Upper lobe of left lung (tissue), 6 donors: ENCODE measurements at regions not wholly inside any gene's neighbourhood (a gene's known extent, or its start where the extent isn't known, plus 50 kb on each side); places are given as distances from the start of the nearest gene placed in this dataset.

ENCODE experiments used
- ATAC-seq, 2 donors: fragments of 200-7000 bp; cut with Tn5 transposase; one replicate each; pipeline ENCODE4 v1.9.1; 2022; ENCODE audit warnings: mild to moderate bottlenecking in 2 of 2, moderate library complexity in 2 of 2; ENCODE audit not compliant: low FRiP score in 2 of 2
- DNase-seq, 2 donors: peaks; one replicate each; pipeline ENCODE4 v3.0.0-alpha.2; 2019 to 2020
- H3K27ac ChIP-seq, 4 donors: fragments of 200-600 bp; sonication (generic); one replicate each; pipeline ENCODE4 v1.5.1; 2016 to 2019
- H3K27me3 ChIP-seq, 4 donors: fragments of 200-600 bp; sonication (generic); one replicate each; pipeline ENCODE4 v1.5.1; 2017 to 2019
- H3K36me3 ChIP-seq, 4 donors: fragments of 200-600 bp; sonication (generic); one replicate each; pipeline ENCODE4 v1.5.1; 2016 to 2019
- H3K4me1 ChIP-seq, 4 donors: fragments of 200-600 bp; sonication (generic); one replicate each; pipeline ENCODE4 v1.5.1; 2018 to 2019
- H3K4me3 ChIP-seq, 4 donors: fragments of 200-600 bp; sonication (generic); one replicate each; pipeline ENCODE4 v1.5.1; 2017 to 2019; ENCODE audit warnings: mild to moderate bottlenecking in 2 of 4, moderate library complexity in 1 of 4
- H3K9me3 ChIP-seq, 4 donors: fragments of 200-600 bp; sonication (generic); one replicate each; pipeline ENCODE4 v1.5.1; 2018 to 2019
- CTCF ChIP-seq, 6 experiments: fragments of 450-650 bp in 4 of 6; fragments of 200-600 bp in 2 of 6; sonication (generic) in 2 of 6; IDR thresholded peaks; one replicate each; pipeline ENCODE4 v1.5.1; 2016 to 2019; ENCODE audit warnings: antibody characterized with exemption in 6 of 6
- EP300 ChIP-seq, 4 donors: sonication (generic); formaldehyde crosslinking; IDR thresholded peaks; one replicate each; pipeline ENCODE4 v1.5.1; 2017; ENCODE audit warnings: antibody characterized with exemption in 4 of 4, control low read depth in 2 of 4
- POLR2A ChIP-seq, 4 donors: fragments of 450-650 bp; IDR thresholded peaks; one replicate each; pipeline ENCODE4 v1.5.1; 2016 to 2017; ENCODE audit warnings: antibody characterized with exemption in 4 of 4, mild to moderate bottlenecking in 2 of 4
- POLR2AphosphoS5 ChIP-seq, 2 donors: sonication (generic); formaldehyde crosslinking; IDR thresholded peaks; one replicate each; pipeline ENCODE4 v1.5.1; 2017; ENCODE audit warnings: antibody characterized with exemption in 2 of 2
- WGBS, 2 donors: methylation state at CpG; one replicate each; pipeline ENCODE4 v1.1.5; 2017 to 2018; 5-methylcytosine and 5-hydroxymethylcytosine counted together
- donor health status: DM: no; HTN: no; CAD: no; lungs with moderate emphysema.
- donor health status: DM: no; HTN: yes; CAD: no; lungs with severe emphysema.

GRCh38 chr3:68315546-68315945 is 616.8 kb downstream of the TAFA4 start:
- Histone ChIP-seq H3K4me3 (no peak overlapping the region), H3K36me3 (no peaks in the 10 kb centered on the region), H3K4me1 (no peaks in the 10 kb centered on the region), H3K27ac (no peak overlapping the region), H3K9me3 (peaks cover 0 to 12% (median 0%) of the 10 kb centered on the region in 4 donors), H3K27me3 (no peaks in the 10 kb centered on the region)
- 79 to 85% methylated on average over 1 of the region's 1 CpG for WGBS, 2 donors
- TF ChIP-seq EP300 (IDR thresholded peaks at IDR 0.05) (no peak), CTCF (IDR thresholded peaks at IDR 0.05) (no peak), POLR2A (IDR thresholded peaks at IDR 0.05) (no peak), POLR2AphosphoS5 (IDR thresholded peaks at IDR 0.05) (no peak)
- DNase-seq (no peak), ATAC-seq (no peak)

GRCh38 chr3:68306571-68306970 is 625.8 kb downstream of the TAFA4 start:
- Histone ChIP-seq H3K27me3 (no peaks in the 10 kb centered on the region), H3K36me3 (no peaks in the 10 kb centered on the region), H3K4me1 (no peaks in the 10 kb centered on the region), H3K9me3 (peaks cover 0 to under 1% (median 0%) of the 10 kb centered on the region in 4 donors), H3K27ac (no peak overlapping the region), H3K4me3 (no peak overlapping the region)
- DNase-seq (no peak), ATAC-seq (no peak)
- 76 to 79% methylated on average over 2 of the region's 2 CpGs for WGBS, 2 donors
- TF ChIP-seq EP300 (IDR thresholded peaks at IDR 0.05) (no peak), POLR2A (IDR thresholded peaks at IDR 0.05) (no peak), CTCF (IDR thresholded peaks at IDR 0.05) (no peak), POLR2AphosphoS5 (IDR thresholded peaks at IDR 0.05) (no peak)

- TF ChIP-seq POLR2AphosphoS5 (IDR thresholded peaks at IDR 0.05) (no peak), POLR2A (IDR thresholded peaks at IDR 0.05) (no peak), CTCF (IDR thresholded peaks at IDR 0.05) (no peak), EP300 (IDR thresholded peaks at IDR 0.05) (no peak)
- no peak for ATAC-seq
- WGBS, 2 donors = 91 to 96% methylated on average over 1 of the region's 1 CpG
- Histone ChIP-seq H3K4me1 (no peaks in the 10 kb centered on the region), H3K27ac (no peak overlapping the region), H3K9me3 (no peaks in the 10 kb centered on the region), H3K4me3 (no peak overlapping the region), H3K36me3 (no peaks in the 10 kb centered on the region), H3K27me3 (no peaks in the 10 kb centered on the region)
- no peak for DNase-seq
Observed at GRCh38 chr3:68295457-68295856, 636.9 kb downstream of the TAFA4 start.

- no peak for ATAC-seq
- Histone ChIP-seq H3K4me1 (no peaks in the 10 kb centered on the region), H3K36me3 (no peaks in the 10 kb centered on the region), H3K4me3 (no peak overlapping the region), H3K27me3 (no peaks in the 10 kb centered on the region), H3K9me3 (no peaks in the 10 kb centered on the region), H3K27ac (no peak overlapping the region)
- TF ChIP-seq POLR2AphosphoS5 (IDR thresholded peaks at IDR 0.05) (no peak), POLR2A (IDR thresholded peaks at IDR 0.05) (no peak), EP300 (IDR thresholded peaks at IDR 0.05) (no peak), CTCF (IDR thresholded peaks at IDR 0.05) (no peak)
- DNase-seq = no peak
Observed at GRCh38 chr3:68290333-68290732, 635.9 kb upstream of the SUCLG2 start.

GRCh38 chr3:68288085-68288484 is 633.7 kb upstream of the SUCLG2 start:
- no peaks in the 10 kb centered on the region for H3K9me3 ChIP-seq
- TF ChIP-seq POLR2A (IDR thresholded peaks at IDR 0.05) = no peak
- TF ChIP-seq EP300 (IDR thresholded peaks at IDR 0.05) = no peak
- TF ChIP-seq POLR2AphosphoS5 (IDR thresholded peaks at IDR 0.05) = no peak
- no peak for TF ChIP-seq CTCF (IDR thresholded peaks at IDR 0.05)
- no peak overlapping the region for H3K27ac ChIP-seq
- H3K36me3 ChIP-seq = no peaks in the 10 kb centered on the region
- DNase-seq (no peak), ATAC-seq (no peak)
- WGBS, 2 donors = 68 to 77% methylated on average over 8 of the region's 8 CpGs
- no peak overlapping the region for H3K4me3 ChIP-seq
- no peaks in the 10 kb centered on the region for H3K4me1 ChIP-seq
- H3K27me3 ChIP-seq = no peaks in the 10 kb centered on the region
